ENCODE measurements at regions not wholly inside any gene's neighbourhood (a gene's known extent, or its start where the extent isn't known, plus 50 kb on each side); places are given as distances from the start of the nearest gene placed in this dataset.

- intact Hi-C loops (cut with DNase I; ENCODE audit: low total_unique reads): no loop called here
- H3K27me3 ChIP-seq: no peaks in the 10 kb centered on the region
- no peak for DNase-seq
- H3K36me3 ChIP-seq: no peaks in the 10 kb centered on the region
- H3K4me3 ChIP-seq: no peak overlapping the region
- H3K9me3 ChIP-seq: no peaks in the 10 kb centered on the region
- TF ChIP-seq POLR2A (IDR thresholded peaks at IDR 0.05): no peak
- no peak for TF ChIP-seq CTCF (IDR thresholded peaks at IDR 0.05)
- no peak overlapping the region for H3K27ac ChIP-seq
- H3K4me1 ChIP-seq: no peaks in the 10 kb centered on the region
These were observed 124.7 kb upstream of the IRX2 start for GRCh38 chr5:2876183-2876582.

- H3K27ac ChIP-seq: no peak overlapping the region
- DNase-seq: no peak
- no peak for TF ChIP-seq CTCF (IDR thresholded peaks at IDR 0.05)
- no peak for TF ChIP-seq POLR2A (IDR thresholded peaks at IDR 0.05)
These were observed 122.6 kb upstream of the IRX2 start for GRCh38 chr5:2874099-2874498.

GRCh38 chr5:2872676-2873075 lies 121.2 kb upstream of the IRX2 start:
- Histone ChIP-seq H3K27ac (no peak overlapping the region), H3K36me3 (no peaks in the 10 kb centered on the region), H3K4me1 (no peaks in the 10 kb centered on the region), H3K9me3 (no peaks in the 10 kb centered on the region), H3K27me3 (no peaks in the 10 kb centered on the region), H3K4me3 (no peak overlapping the region)
- no peak for TF ChIP-seq CTCF (IDR thresholded peaks at IDR 0.05)
- TF ChIP-seq POLR2A (IDR thresholded peaks at IDR 0.05): no peak
- intact Hi-C loops (cut with DNase I; ENCODE audit: low total_unique reads): no loop called here
- no peak for DNase-seq

More at GRCh38 chr5:2874099-2874498, 122.6 kb upstream of the IRX2 start:
- Histone ChIP-seq H3K4me1 (no peaks in the 10 kb centered on the region), H3K4me3 (no peak overlapping the region), H3K9me3 (no peaks in the 10 kb centered on the region), H3K36me3 (no peaks in the 10 kb centered on the region), H3K27me3 (no peaks in the 10 kb centered on the region)
- intact Hi-C loops (cut with DNase I; ENCODE audit: low total_unique reads): no loop called here

GRCh38 chr5:2871282-2871681 lies 119.8 kb upstream of the IRX2 start:
- DNase-seq: no peak

GRCh38 chr5:2869471-2869870 lies 118.0 kb upstream of the IRX2 start:
- DNase-seq: no peak
- no peak overlapping the region for H3K27ac ChIP-seq
- intact Hi-C loops (cut with DNase I; ENCODE audit: low total_unique reads): no loop called here
- H3K4me1 ChIP-seq: no peaks in the 10 kb centered on the region
- no peak for TF ChIP-seq CTCF (IDR thresholded peaks at IDR 0.05)
- no peak for TF ChIP-seq POLR2A (IDR thresholded peaks at IDR 0.05)
- no peak overlapping the region for H3K4me3 ChIP-seq
- H3K36me3 ChIP-seq: no peaks in the 10 kb centered on the region
- no peaks in the 10 kb centered on the region for H3K27me3 ChIP-seq
- H3K9me3 ChIP-seq: no peaks in the 10 kb centered on the region

More at GRCh38 chr5:2871282-2871681, 119.8 kb upstream of the IRX2 start:
- no peak overlapping the region for H3K4me3 ChIP-seq
- no peaks in the 10 kb centered on the region for H3K9me3 ChIP-seq
- no peaks in the 10 kb centered on the region for H3K36me3 ChIP-seq
- H3K4me1 ChIP-seq: no peaks in the 10 kb centered on the region
- no peak for TF ChIP-seq POLR2A (IDR thresholded peaks at IDR 0.05)
- TF ChIP-seq CTCF (IDR thresholded peaks at IDR 0.05): no peak
- H3K27me3 ChIP-seq: no peaks in the 10 kb centered on the region
- intact Hi-C loops (cut with DNase I; ENCODE audit: low total_unique reads): no loop called here
- H3K27ac ChIP-seq: no peak overlapping the region
